ENCODE measurements at regions not wholly inside any gene's neighbourhood (a gene's known extent, or its start where the extent isn't known, plus 50 kb on each side); places are given as distances from the start of the nearest gene placed in this dataset.

DNA sequence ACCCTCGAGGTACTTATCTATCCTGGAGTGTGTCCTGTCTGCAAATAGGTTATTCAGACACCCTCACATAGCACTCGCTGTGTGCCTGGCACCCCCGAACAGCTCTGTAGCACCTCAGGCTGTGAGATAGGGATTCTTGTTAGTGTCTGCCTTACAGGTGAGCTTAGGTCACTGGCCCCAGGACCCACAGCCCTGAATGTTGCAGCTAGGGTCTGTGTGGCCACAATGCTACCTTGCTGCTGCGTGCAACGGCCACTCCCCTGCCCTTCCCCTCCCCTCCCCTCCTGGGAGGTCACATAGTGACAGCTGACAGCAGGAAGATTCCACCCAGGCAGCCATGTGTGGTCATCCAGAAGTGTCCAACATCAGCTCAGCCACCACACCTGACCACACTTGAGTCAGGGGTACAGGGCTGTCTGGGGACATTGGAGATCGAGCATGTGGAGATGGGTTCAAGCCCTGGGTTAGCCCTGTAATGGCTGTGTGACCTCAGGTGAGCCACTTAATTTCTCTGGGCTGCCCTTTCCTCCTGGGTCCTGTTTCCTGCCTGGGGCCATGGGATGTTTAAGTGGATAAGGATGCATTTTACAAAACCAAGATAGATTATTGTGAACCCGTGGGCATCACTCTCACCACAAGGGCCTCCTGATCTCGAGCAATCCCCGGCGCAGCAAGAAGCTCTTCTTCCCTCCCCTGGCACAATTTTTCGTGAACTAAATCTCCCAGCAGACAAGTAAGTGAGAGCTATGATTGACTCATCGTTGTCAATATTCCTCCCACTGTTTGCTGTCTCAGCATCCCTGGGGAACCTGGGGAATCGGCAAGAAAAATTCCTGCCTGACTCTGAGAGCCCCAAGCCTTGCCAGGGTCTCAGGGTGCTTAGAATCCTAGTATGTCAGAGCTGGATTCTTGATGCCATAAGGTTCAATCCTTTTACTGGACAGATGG lies 208.7 kb downstream of the PTPRU start:
- TF ChIP-seq, protein P1, sequence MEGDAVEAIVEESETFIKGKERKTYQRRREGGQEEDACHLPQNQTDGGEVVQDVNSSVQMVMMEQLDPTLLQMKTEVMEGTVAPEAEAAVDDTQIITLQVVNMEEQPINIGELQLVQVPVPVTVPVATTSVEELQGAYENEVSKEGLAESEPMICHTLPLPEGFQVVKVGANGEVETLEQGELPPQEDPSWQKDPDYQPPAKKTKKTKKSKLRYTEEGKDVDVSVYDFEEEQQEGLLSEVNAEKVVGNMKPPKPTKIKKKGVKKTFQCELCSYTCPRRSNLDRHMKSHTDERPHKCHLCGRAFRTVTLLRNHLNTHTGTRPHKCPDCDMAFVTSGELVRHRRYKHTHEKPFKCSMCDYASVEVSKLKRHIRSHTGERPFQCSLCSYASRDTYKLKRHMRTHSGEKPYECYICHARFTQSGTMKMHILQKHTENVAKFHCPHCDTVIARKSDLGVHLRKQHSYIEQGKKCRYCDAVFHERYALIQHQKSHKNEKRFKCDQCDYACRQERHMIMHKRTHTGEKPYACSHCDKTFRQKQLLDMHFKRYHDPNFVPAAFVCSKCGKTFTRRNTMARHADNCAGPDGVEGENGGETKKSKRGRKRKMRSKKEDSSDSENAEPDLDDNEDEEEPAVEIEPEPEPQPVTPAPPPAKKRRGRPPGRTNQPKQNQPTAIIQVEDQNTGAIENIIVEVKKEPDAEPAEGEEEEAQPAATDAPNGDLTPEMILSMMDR (IDR thresholded peaks at IDR 0.05) = no peak
- TF ChIP-seq EP300 (IDR thresholded peaks at IDR 0.05) = no peak
